ENCODE measurements at regions not wholly inside any gene's neighbourhood (a gene's known extent, or its start where the extent isn't known, plus 50 kb on each side); places are given as distances from the start of the nearest gene placed in this dataset.

DNA sequence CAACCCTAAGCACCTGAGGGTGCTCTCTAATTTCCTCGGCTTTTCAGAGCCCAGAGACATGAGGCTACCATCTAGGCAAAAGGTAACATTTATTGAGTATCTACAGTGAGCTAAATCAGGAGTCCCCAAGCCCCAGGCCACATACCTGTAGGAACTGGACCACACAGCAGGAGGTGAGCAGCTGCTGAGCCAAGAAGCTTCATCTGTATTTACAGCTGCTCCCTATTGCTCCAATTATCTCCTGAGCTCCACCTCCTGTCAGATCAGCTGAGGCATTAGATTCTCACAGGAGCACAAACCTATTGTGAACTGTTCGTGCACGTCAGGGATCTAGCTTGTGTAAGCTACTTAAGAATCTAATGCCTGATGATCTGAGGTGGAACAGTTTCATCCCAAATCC is 70.2 kb downstream of the RND3 start:
- no peak for DNase-seq

DNA sequence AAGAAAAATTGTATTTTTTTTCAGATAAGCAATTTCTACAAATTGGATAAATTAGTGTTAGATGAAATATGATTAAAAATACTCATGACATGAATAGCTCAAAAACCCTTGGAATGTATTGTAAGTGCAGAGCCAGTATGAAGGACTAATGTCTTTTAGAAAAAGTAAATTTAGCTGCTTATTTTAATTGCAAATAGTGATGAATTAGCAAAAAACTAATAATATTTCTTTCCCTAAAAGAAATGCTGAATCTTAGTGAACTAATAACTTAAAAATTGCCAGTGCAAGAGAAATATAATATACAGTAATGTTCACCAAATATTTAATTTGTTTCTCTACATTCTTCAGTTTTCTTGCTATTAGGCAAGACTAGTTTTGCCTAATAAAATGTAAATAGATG is 72.4 kb downstream of the RND3 start:
- no peak for DNase-seq

DNA sequence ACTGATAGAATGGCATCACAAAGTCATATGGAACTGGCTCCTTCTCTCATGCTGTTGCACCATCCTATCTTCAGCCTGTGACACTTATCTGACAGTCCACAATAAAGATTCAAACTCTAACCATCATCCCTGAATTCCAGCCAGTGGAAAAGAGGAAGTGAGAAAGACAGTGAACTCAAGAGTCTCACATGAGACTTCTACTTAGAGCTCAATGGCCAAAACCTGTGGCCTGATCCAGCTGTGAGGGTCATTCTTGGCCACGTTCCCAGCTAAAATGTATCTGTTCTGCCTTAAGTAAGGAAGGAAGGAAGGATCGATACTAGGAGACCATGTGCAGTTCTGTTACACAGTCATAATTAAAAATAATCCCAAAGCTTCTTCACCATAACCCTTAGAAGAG is 73.6 kb downstream of the RND3 start:
- no peak for DNase-seq

DNA sequence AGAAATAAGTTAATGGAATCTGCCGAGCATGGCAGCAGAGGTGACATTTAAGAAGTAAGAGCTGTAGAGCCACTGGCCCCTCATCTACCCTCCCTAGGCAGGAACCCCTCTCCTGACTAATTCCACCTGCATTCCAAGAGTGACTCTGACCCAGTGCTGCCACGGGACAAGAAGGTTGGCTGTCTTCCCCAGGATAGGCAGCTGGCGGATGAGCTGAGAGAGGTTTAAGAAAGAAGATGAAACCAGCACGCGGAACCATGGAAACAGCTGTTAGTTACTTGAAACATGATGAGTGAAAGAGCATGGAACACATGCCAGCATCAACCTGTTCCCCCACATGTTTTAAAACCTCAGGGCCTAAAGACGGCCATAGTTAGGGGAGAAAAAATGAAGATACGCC is 74.1 kb downstream of the RND3 start:
- DNase-seq, result no peak

DNA sequence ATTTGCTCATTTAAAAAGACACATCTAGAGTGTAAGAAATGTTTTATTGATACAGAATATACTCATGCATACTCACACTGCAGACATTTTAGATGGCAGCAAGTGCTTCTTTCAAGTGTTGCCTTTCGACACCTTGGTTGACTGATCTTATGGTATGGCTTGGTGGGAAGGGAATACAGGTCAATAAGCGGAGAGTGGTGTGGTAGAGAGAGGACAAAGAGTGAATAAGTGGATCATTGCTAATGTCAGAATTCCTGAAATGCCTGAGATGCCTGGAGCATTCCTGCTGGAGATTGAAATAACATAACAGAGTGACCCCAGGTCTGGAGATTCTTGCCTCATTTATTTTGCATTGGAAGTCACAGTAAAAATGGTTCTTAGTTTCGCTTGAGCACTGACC is 76.7 kb downstream of the RND3 start:
- DNase-seq, result peak; percentile 93

DNA sequence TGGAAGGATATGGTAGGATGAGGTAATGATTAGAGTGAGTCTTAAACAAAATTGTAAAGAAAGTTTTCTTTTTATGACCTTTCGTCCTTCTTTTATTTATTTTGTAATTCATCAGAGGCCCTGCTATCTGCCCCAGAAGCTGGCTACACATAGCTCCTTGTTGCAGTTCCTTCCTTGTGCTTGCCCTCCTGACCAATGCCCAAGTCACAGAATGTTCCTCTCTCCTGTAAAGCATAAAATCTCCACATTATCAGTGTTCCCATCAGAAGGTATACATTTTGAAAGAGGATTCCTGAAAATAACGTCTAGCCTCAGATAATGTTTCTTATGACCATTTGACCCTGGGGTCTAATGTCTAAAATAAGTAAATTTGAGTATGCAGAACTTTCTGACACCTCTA is 78.3 kb downstream of the RND3 start:
- DNase-seq, result no peak

DNA sequence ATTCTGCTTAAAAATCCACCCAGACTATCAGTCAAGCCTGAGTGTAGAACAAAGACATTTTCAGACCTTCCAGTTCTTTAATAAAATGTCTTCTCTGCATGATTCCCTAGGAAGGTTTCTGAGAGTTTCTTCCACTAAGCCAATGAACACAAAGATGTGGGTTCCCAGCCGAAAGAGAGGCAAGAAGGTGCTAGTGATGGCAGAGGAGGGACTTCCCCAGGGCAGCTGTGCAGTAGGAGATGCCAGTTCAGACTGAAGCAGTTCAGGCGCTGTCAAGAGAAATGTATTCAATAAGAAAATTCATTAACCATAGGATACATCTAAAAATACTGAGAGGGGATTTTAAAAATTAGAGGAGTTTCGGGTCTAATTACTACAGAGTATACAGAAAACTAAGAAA is 83.3 kb downstream of the RND3 start:
- DNase-seq, result no peak

DNA sequence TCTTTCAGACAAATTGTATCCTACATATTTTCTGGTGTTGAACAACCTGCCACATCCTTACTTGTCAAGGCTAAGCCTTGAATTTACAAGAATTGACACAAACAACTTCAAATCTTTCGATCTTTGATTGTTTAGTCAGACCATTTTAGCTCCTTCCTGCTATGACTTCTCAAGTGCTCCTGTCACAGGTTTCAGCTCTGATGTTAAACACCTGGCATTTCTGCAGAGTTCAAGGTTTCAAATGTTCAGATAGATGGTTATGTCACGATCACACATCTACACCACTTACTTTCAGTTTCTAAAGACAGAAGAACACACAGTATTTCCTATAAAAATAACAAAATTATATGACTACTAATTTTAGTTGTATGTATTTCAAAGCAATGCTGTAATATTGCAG is 84.0 kb downstream of the RND3 start:
- DNase-seq, result no peak

DNA sequence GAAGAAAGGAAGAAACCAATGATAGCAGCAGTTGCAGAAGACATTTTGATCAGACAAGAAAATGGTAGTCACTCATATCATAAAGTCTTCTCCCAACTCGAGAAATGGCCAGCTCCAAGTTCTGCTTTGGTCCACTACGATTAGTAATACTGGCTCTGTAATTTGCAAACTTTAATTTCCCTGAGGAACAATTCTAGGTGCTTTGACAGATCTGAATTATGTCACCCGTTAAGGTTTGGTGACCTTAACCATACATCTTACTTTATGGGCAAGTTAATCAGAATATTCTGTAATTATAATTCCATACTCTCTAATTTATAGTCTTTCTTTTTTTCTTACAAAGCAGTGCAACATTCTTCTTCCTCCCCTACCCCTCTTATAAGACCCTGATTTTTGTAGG is 84.5 kb downstream of the RND3 start:
- no peak for DNase-seq

DNA sequence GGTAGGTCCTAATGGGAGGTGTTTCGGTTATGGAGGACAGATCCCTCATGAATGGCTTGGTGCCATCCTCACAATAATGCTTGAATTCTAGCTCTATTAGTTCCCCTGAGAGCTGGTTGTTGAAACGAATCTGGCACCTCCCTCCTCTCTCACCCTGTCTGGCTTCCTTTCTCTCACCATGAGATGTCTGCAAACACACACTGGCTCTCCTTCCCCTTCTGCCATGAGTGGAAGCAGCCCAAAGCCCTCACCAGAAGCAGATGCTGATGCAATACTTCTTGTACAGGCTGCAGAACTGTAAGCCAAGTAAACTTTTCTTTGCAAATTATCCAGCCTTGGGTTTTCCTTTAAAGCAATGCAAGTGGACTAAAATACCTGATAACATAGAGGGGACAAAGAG is 86.6 kb downstream of the RND3 start:
- no peak for DNase-seq

DNA sequence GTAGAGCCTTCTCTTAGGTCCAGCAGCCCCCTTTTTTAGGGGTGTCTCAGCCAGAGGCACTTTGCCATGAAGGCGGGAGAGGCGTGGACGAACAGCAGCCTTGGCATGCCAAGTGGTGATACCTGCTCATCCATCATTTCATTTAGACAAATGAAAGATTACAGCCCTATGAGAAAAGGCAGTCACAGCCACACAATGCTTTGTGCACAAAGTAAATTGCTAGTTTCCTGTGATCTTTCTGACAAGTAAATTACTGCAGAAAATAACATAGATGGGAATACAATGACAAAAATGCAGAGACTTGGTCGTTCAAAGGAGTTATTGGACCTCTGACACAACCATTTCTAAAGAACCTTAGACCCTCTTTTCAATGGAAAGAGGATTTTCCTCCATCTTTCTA is 94.9 kb downstream of the RND3 start:
- DNase-seq, result no peak

DNA sequence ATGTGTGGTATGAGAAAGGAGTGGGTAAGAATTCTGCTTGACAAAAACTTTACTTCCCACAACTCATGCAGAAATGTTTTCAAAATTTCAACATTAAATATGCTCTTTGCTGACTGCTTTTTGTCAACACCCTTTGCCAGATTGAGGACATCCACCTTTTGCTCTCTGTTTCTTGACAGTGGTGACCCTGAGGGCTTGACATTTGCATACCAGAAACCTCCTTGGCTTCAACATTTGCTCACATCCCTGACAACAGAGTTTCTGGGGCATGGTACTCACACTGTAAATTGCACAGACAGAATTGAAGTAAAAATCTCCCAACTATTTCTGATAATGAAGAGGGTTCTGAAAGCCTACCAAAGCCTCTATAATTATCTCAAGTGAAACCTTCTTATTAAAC is 95.7 kb downstream of the RND3 start:
- no peak for DNase-seq

DNA sequence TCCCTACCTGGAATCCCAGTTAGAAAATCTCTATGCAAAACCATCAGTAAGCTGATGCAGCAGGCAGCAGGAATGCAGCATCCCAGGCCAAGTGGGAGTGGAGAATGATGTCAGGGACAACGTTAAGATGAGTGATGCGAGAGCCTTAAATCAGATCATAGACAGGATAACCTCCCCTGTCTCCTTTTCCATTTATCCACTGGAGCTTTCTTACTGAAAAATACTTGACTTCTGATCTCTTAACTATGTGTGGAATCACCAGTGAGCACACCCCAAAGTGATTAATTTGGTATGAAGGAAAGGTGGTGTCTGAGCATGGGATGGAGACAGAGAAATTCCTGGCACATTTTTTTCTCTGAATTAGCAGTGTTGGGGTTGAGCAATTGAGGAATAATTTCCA is 98.0 kb downstream of the RND3 start:
- peak; percentile 46 for DNase-seq

DNA sequence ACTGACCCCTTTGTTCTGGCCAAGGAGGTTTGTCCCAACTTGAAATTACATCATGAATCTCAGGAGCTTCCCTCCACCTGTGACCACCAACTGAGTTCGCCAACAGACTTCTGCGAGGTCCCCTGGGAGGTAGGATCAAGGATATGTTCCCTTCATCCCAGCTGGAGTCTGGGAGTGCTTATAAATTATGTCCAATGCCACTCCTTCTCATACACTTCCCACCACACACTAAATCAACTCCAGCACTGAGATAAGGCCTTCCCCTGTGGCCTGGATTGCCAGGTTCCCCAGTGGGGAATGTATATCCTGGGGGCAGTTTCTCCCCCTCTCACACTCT is 99.2 kb downstream of the RND3 start:
- no peak for DNase-seq

DNA sequence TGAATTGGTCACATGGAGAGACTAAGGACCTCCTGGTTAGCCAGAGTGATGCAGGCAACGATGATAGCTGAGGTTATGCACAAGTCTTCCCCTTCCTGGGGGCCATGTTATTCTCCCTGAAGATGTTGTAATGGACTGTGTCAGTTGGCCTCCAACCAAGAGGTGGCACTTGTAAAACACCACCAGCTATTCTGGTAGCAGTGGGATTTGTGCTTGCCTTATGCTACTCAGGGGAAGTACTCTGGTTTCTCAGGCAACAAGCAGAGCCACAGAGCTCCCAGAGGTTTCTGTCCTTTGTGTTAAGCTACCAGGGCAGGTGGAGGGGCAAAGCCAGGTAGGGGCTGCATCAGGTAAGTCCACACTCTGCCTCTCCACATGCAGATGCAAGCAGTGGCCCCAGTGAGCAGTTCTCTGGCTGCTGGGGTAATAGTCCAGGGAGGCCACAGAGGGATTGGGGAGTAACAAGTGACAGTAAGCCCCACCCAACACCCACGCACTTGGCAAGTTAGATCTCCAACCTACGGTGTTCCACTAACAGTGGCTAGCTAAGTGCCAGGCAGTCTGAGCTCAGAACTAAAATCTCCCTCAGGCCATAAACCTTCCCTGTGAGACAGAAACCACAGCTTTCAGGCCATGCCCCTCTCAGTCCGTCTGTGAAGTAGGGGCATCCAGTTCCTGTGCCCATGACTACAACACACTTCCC is 99.7 kb downstream of the RND3 start:
- DNase-seq, result peak; percentile 8

DNA sequence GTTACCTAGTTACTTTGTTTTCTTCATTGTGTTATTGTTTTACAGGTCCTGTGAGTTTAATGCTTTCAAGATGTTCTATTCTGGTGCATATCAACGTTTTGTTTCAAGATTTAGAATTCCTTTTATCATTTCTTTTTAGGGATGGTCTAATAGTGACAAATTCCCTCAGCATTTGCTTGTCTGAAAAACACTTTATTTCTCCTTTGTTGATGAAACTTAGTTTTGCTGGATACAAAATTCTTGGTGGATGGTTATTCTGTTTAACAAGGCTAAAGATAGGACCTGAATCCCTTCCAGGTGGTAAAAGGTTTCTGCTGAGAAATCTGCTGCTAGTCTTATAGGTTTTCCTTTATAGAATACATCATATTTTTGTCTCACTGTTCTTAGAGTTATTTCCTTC is 102.3 kb downstream of the RND3 start:
- DNase-seq, result no peak

DNA sequence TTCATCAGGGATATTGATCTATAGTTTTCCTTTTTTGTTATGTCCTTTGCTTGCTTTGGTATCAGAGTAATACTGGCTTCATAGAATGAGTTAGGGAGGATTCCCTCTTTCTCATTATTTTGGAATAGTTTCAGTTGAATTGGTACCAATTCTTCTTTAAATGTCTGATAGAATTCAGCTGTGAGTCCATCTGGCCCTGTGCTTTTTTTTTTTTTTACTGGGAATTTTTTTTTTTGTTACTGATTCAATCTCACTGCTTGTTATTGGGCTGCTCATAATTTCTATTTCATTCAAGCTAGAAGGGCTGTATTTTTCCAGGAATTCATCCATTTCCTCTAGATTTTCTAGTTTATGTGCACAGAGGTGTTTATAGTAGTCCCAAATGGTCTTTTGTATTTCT is 103.9 kb downstream of the RND3 start:
- no peak for DNase-seq

DNA sequence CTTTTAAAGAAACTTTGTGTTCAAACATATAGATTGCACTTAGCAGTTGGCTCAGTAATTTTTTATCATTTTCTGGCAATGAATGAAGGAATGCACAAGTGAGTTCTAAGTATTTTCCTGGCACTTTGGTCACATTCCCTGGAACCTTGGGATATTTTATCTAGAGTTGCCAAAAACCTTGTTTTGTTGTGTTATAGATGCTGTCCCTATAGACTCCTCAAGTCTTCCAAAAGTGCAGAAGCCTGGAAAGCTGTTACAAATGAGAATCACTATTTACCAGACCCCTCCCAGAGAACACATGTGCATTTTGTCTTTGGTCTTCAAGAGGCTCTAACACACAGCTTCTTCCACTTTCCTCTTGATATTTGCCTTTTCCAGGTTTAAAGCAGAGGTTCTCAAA is 108.3 kb downstream of the RND3 start:
- no peak for DNase-seq

DNA sequence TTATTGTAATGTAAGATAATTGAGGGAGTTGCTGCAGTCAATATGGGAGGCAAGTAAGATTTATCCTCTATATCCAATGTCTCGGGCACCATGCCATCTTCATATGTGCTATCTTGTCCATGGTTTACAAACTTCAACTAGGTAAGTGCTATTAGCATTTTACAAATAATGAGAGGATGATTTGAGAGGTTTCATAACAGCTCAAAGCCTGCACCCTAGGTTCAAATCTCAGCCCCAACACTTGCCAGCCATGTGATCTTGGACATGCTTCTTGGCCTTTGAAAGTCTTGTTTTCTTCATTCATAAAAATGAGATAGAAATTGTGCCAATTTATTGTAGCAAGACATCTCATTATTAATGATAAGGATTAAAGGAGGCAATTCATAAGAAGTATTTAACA is 108.8 kb downstream of the RND3 start:
- DNase-seq, result no peak

DNA sequence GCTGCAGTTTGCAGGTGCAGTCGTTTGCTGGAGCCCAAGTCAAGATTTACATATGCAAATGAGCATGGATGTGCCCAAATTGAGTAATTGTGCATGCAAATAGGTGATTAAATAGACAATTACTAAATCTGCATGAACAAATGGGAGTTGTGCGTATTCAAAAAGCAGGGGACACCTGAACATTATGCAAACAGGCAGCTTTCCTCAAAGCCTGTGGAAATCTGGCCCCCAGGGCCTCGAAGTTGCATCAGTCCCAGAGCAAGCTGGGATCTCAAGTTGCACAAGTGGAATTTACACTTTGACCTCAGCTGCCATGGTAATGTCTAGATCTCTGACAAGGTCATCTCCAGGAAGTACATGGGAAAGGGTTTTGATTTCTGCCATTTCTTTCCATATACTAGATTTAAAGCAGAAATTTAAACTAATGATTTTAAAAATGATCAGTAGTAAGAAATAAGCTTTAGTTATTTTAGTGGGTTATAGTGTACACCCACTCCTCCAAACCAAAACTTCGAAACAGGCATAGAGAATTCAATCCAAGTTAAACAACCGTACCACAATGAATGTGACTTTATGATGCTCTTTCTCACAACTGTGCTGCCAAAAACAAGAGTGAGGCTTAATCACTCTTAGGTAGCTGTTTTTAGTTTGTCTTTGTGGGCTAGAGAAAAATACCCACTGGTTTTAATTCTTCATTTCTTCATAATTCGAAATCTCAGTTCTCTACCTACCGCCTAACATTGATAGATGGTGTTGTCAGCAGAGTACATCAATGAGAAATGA is 110.7 kb downstream of the RND3 start:
- DNase-seq, result peak; percentile 44

DNA sequence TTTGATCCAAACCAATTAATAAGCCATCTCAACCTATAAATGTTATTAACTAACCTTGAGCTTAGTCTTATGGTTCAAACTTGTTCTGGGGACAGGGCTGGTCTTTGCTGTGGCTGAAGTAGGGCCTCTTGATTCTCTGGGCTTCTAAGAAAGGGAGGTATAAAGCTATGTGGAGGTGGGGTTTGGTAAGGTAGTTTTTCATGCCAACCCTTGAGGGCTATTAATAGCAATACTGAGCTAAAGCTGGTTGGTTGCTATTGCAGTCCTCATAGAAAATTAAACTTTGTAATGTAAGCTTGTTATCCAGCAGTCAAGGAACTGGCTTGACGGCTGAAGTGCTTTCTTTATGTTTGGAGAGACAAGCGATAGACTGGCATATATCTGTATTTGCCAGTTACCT is 112.1 kb downstream of the RND3 start:
- DNase-seq, result no peak

DNA sequence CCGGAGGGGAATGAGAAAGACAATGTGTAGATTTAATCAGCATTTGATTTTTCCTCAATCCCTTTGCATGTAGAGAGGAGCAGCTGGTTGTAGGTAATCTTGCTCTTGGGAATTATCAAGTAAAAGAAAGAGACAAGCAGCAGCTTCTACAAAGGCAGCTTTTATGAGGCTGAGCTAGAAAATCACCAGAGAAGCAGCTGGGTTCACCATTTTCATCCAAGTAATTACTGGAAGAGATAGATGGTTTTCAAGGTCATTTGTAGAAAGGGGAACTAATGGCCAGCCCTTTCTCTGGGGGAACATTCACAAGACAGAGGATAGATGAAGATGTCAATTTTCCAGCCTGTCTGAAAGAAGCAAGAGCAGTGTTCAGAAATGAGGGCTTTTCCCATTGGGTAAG is 113.0 kb downstream of the RND3 start:
- DNase-seq, result no peak

DNA sequence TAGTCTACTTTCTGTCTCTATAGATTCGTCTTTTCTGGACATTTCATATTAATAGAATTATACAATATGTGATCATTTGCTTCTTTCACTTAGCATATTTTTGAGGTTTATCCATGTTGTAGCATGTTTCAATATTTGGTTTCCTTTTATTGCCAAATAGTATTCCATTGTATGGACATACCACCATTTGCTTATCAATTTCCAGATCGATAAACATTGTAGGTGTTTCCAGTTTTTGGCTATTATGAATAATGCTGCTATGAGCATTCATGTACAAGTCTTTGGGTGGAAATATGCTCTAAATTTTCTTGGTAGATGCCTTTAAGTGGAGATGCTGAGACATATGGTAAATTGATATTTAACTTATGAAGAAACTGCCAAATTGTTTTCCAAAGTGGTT is 114.1 kb downstream of the RND3 start:
- no peak for DNase-seq

DNA sequence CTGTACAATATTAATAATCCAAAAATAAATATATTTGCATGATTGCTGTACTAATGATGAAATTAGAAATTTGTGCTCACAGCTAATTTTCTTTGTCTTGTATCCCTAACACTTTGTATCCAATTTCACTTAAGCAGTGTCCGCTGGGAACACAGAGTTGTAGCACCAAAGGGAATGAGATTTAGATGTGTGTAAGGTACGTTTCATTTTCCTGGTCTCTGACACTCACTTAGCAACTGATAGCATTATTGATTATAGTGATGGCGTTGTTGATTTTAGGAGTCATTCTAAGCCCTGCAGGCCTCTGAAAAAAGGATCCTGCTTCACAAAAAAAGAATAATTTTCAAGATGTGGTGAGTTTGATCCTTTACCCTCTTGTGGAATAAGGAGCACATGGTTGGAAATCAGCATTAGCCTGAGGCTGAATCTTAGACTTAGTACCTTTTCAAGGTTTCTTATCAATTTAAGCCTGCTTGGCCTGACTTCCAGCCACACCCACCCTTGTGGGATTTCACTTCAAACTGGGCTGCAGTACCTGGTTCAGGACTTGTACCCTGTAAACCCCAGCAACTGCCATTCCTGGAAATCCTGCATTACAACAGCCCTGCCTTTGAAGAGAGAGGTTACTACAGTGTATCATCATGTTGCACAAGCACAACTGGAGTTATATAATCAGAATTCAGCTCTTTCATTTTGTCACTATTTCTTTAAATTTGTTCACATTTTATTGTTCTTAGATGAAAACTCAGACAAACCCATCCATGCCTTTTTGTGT is 116.2 kb downstream of the RND3 start:
- DNase-seq, result no peak
